GM12864 (cell line): ENCODE measurements at regions not wholly inside any gene's neighbourhood (a gene's known extent, or its start where the extent isn't known, plus 50 kb on each side); places are given as distances from the start of the nearest gene placed in this dataset.

Experiments
- DNase-seq: peaks from one replicate; pipeline ENCODE4 v3.0.0-alpha.2; 2011; ENCODE audit warnings: low read depth
- H3K4me3 ChIP-seq: 2 replicates; pipeline ENCODE4 v1.5.1; 2011; ENCODE audit warnings: mild to moderate bottlenecking, low read depth, low read length, control low read depth
- CTCF ChIP-seq: IDR thresholded peaks from 2 replicates; pipeline ENCODE4 v1.5.1; 2011; ENCODE audit warnings: low read depth, mild to moderate bottlenecking, moderate library complexity, low read length, control low read depth, inconsistent platforms; ENCODE audit errors: missing control alignments

- no peak for DNase-seq
- TF ChIP-seq CTCF, result no peak
- no peak overlapping the region for H3K4me3 ChIP-seq
Observed at GRCh38 chr12:115147916-115148315, 463.9 kb upstream of the TBX3 start.

GRCh38 chr12:115146453-115146852 lies 462.5 kb upstream of the TBX3 start:
- TF ChIP-seq CTCF, result no peak
- no peak for DNase-seq
- H3K4me3 ChIP-seq, result no peak overlapping the region

- no peak overlapping the region for H3K4me3 ChIP-seq
- no peak for TF ChIP-seq CTCF
- no peak for DNase-seq
Observed at GRCh38 chr12:115144425-115144824, 460.4 kb upstream of the TBX3 start.

GRCh38 chr12:115140981-115141655 lies 457.1 kb upstream of the TBX3 start:
- H3K4me3 ChIP-seq, result no peak overlapping the region
- no peak for DNase-seq
- no peak for TF ChIP-seq CTCF

- no peak overlapping the region for H3K4me3 ChIP-seq
- TF ChIP-seq CTCF, result no peak
- DNase-seq, result no peak
Observed at GRCh38 chr12:115137812-115138521, 454.0 kb upstream of the TBX3 start.

GRCh38 chr12:115135800-115136211 lies 451.8 kb upstream of the TBX3 start:
- no peak for DNase-seq
- TF ChIP-seq CTCF, result no peak
- no peak overlapping the region for H3K4me3 ChIP-seq

- no peak for TF ChIP-seq CTCF
- DNase-seq, result no peak
- no peak overlapping the region for H3K4me3 ChIP-seq
Observed at GRCh38 chr12:115134298-115134697, 450.3 kb upstream of the TBX3 start.
